Esophagus muscularis mucosa (tissue), 3 donors: ENCODE measurements at regions not wholly inside any gene's neighbourhood (a gene's known extent, or its start where the extent isn't known, plus 50 kb on each side); places are given as distances from the start of the nearest gene placed in this dataset.

Experiments
- POLR2A ChIP-seq: fragments of 450-650 bp; IDR thresholded peaks from one replicate; pipeline ENCODE4 v1.6.1; 2017; ENCODE audit warnings: antibody characterized with exemption, moderate library complexity, mild to moderate bottlenecking, low read depth
- TF ChIP-seq, protein P1 (sequence below), 3 experiments: fragments of 200-600 bp in 2 of 3; fragments of 450-650 bp in 1 of 3; sonication (generic) in 2 of 3; IDR thresholded peaks; one replicate each; pipeline ENCODE4 v1.5.1; 2017 to 2019; ENCODE audit warnings: antibody characterized with exemption in 3 of 3, mild to moderate bottlenecking in 2 of 3, moderate library complexity in 1 of 3

DNA sequence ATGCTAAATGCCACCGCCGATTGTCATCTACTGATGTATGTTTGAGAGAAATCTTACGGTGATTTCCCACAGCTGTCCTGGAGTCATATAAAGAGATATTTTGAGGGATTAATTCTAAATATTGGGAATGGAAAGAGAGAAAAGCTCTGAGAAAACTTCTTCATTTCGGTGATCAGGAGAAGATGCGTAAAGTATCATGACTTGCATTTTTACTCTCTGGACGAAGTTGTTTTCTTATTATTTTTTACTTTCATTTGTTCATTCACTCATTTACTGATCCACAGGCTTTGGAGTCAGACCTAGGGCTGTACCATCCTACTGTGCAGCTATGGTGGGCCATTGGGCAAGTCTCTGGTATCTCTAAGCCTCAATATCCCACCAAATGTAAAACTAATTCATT lies 58.4 kb upstream of the RUNX1 start:
- TF ChIP-seq, protein P1, sequence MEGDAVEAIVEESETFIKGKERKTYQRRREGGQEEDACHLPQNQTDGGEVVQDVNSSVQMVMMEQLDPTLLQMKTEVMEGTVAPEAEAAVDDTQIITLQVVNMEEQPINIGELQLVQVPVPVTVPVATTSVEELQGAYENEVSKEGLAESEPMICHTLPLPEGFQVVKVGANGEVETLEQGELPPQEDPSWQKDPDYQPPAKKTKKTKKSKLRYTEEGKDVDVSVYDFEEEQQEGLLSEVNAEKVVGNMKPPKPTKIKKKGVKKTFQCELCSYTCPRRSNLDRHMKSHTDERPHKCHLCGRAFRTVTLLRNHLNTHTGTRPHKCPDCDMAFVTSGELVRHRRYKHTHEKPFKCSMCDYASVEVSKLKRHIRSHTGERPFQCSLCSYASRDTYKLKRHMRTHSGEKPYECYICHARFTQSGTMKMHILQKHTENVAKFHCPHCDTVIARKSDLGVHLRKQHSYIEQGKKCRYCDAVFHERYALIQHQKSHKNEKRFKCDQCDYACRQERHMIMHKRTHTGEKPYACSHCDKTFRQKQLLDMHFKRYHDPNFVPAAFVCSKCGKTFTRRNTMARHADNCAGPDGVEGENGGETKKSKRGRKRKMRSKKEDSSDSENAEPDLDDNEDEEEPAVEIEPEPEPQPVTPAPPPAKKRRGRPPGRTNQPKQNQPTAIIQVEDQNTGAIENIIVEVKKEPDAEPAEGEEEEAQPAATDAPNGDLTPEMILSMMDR (IDR thresholded peaks at IDR 0.05), result no peak
- TF ChIP-seq POLR2A, result no peak
